DND-41 (cell line): ENCODE measurements at regions not wholly inside any gene's neighbourhood (a gene's known extent, or its start where the extent isn't known, plus 50 kb on each side); places are given as distances from the start of the nearest gene placed in this dataset.

Experiments used
- EZH2 ChIP-seq: IDR thresholded peaks from 3 replicates; pipeline ENCODE4 v1.6.1; 2012; ENCODE audit warnings: borderline replicate concordance, low read depth, mild to moderate bottlenecking, moderate library complexity, low read length, inconsistent platforms; ENCODE audit not compliant: severe bottlenecking
- TF ChIP-seq, protein P1 (sequence below): IDR thresholded peaks from 2 replicates; pipeline ENCODE4 v1.5.1; 2012; ENCODE audit warnings: borderline replicate concordance, low read length, moderate library complexity, mild to moderate bottlenecking; ENCODE audit not compliant: poor library complexity, severe bottlenecking; ENCODE audit errors: extremely low read depth

DNA sequence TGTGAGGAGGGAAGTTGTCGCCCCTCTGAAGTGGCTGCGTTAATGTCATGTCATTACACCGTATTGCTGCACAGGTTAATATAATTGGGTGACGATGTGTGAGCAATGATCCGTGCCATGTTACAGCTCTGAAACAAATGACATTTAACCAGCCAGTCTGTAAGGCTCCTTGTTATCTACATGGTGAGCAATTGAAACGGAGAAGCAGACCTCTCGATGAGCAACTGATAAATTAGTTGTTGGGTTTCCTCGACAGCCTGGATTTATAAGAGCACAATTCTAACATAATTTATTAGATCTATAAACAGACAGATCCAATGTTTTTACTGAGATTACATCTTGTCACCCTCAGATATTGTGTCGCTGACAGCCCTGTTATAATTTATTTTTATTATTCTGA is 49.9 kb upstream of the MAFB start:
- TF ChIP-seq, protein P1, sequence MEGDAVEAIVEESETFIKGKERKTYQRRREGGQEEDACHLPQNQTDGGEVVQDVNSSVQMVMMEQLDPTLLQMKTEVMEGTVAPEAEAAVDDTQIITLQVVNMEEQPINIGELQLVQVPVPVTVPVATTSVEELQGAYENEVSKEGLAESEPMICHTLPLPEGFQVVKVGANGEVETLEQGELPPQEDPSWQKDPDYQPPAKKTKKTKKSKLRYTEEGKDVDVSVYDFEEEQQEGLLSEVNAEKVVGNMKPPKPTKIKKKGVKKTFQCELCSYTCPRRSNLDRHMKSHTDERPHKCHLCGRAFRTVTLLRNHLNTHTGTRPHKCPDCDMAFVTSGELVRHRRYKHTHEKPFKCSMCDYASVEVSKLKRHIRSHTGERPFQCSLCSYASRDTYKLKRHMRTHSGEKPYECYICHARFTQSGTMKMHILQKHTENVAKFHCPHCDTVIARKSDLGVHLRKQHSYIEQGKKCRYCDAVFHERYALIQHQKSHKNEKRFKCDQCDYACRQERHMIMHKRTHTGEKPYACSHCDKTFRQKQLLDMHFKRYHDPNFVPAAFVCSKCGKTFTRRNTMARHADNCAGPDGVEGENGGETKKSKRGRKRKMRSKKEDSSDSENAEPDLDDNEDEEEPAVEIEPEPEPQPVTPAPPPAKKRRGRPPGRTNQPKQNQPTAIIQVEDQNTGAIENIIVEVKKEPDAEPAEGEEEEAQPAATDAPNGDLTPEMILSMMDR: no peak
- no peak for TF ChIP-seq EZH2
